ENCODE measurements at regions not wholly inside any gene's neighbourhood (a gene's known extent, or its start where the extent isn't known, plus 50 kb on each side); places are given as distances from the start of the nearest gene placed in this dataset.

DNA sequence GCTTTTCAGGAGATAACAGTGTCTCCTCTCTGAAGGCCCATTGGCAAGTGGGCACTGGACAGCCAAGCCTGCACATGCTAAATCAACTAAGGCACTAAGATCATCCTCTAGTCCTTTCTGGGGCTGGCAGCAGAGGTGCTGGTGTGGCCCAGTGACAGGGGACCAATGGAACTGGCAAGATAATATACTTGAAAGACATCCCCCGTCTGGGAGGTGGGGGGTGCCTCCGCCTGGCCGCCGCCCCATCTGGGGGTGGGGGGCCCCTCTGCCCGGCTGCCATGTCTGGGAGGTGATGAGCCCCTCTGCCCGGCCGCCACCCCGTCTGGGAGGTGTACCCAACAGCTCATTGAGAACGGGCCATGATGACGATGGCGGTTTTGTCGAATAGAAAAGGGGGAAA, 223.3 kb downstream of the UNC5CL start:
- intact Hi-C loops (cut with DNase I), result no loop called here
- Histone ChIP-seq H3K9me3 (no peaks in the 10 kb centered on the region), H3K27me3 (no peaks in the 10 kb centered on the region), H3K27ac (no peak overlapping the region), H3K36me3 (no peaks in the 10 kb centered on the region), H3K4me1 (peaks cover 0 to 6% (median 0%) of the 10 kb centered on the region in 4 donors), H3K4me3 (no peak overlapping the region)
- no peak for ATAC-seq
- 96% methylated on average over 8 of the region's 12 CpGs for WGBS (ENCODE audit: insufficient coverage, low coverage, low lambda C conversion rate, missing lambda C conversion rate)
- no peak for DNase-seq
- TF ChIP-seq POLR2A (IDR thresholded peaks at IDR 0.05) (no peak), CTCF (IDR thresholded peaks at IDR 0.05) (no peak)

GRCh38 chr6:40810171-40810570, 223.0 kb upstream of the LRFN2 start:
- peaks cover 0 to 3% (median 0%) of the 10 kb centered on the region in 4 donors for H3K4me1 ChIP-seq
- TF ChIP-seq POLR2A (IDR thresholded peaks at IDR 0.05), result no peak
- TF ChIP-seq CTCF (IDR thresholded peaks at IDR 0.05), result no peak
- intact Hi-C loops (cut with DNase I), result no loop called here

DNA sequence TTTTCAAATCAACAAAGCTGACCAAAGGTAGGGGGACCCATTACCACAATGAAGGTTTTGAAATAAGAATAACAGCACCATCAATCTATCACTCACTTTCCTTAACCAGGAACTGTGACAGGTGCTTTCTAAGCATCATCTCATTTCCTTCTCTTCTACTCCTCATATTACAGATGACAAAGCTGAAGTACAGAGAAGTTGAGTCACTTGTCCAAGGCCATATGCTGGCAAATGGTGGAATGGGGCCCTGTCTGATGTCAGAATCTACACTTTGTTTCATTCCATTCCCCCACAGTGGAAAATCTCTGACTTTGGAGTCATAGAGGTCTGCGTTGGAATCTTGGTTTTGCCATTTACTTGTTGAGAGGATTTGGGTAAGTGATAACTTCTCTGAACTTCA, 222.5 kb upstream of the LRFN2 start:
- Histone ChIP-seq H3K27me3 (no peaks in the 10 kb centered on the region), H3K4me3 (no peak overlapping the region), H3K4me1 (peaks cover 0 to 3% (median 0%) of the 10 kb centered on the region in 4 donors), H3K27ac (no peak overlapping the region), H3K36me3 (no peaks in the 10 kb centered on the region), H3K9me3 (no peaks in the 10 kb centered on the region)
- intact Hi-C loops (cut with DNase I), result no loop called here
- 91% methylated on average over 1 of the region's 1 CpG for WGBS (ENCODE audit: insufficient coverage, low coverage, low lambda C conversion rate, missing lambda C conversion rate)
- no peak for ATAC-seq
- TF ChIP-seq POLR2A (IDR thresholded peaks at IDR 0.05), result no peak
- no peak for TF ChIP-seq CTCF (IDR thresholded peaks at IDR 0.05)
- no peak for DNase-seq

More at GRCh38 chr6:40810171-40810570, 223.0 kb upstream of the LRFN2 start:
- no peak for DNase-seq
- ATAC-seq, result no peak
- Histone ChIP-seq H3K4me3 (no peak overlapping the region), H3K36me3 (no peaks in the 10 kb centered on the region), H3K9me3 (no peaks in the 10 kb centered on the region), H3K27ac (no peak overlapping the region), H3K27me3 (no peaks in the 10 kb centered on the region)

GRCh38 chr6:40807484-40807883, 220.3 kb upstream of the LRFN2 start:
- no peaks in the 10 kb centered on the region for H3K27me3 ChIP-seq
- no peaks in the 10 kb centered on the region for H3K9me3 ChIP-seq
- 28% methylated on average over 4 of the region's 5 CpGs for WGBS (ENCODE audit: insufficient coverage, low coverage, low lambda C conversion rate, missing lambda C conversion rate)
- intact Hi-C loops (cut with DNase I), result no loop called here
- peak in 2 of 4 donors; percentile 60 to 62 for ATAC-seq
- H3K4me3 ChIP-seq, result no peak overlapping the region
- peak in 1 of 3 donors; percentile 51 for DNase-seq
- no peak for TF ChIP-seq POLR2A (IDR thresholded peaks at IDR 0.05)
- no peak for TF ChIP-seq CTCF (IDR thresholded peaks at IDR 0.05)
- H3K27ac ChIP-seq, result no peak overlapping the region
- H3K36me3 ChIP-seq, result no peaks in the 10 kb centered on the region
- H3K4me1 ChIP-seq, result peaks cover 0 to 3% (median 0%) of the 10 kb centered on the region in 4 donors

DNA sequence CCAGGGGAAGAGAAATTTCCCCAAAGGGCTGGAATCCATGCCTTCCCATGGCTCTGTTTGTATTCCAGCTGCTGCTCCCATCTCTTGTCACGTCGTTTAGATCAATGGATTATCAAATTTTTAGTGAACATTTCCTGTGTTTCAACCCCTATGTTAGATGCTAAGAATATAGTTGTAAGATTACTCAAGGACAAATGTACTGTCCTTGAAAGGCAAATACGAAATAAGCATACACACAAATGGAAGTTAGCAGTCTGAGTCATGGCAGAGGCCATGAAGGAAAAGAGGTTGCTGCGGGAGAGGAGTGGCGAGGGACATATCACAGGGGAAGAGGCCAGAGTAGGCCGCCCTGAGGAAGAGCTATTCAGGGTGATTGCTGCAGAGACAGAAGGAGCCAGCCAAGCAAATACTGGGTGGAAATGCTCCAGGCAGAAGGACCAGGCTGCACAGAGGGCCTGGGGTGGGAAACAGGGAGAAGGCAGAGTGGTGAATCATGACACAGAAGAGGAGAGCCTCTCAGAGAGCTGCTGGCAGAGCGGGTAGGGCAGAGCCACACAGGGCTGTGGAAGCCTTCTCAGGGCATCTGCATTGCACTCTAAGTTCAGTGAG, 219.2 kb upstream of the LRFN2 start:
- H3K4me1 ChIP-seq, result peaks cover 0 to 3% (median 0%) of the 10 kb centered on the region in 4 donors
- H3K36me3 ChIP-seq, result no peaks in the 10 kb centered on the region
- ATAC-seq (no peak), DNase-seq (no peak)
- intact Hi-C loops (cut with DNase I), result no loop called here
- no peak overlapping the region for H3K4me3 ChIP-seq
- 75% methylated on average over 7 of the region's 7 CpGs for WGBS (ENCODE audit: insufficient coverage, low coverage, low lambda C conversion rate, missing lambda C conversion rate)
- H3K27ac ChIP-seq, result no peak overlapping the region
- TF ChIP-seq POLR2A (IDR thresholded peaks at IDR 0.05) (no peak), CTCF (IDR thresholded peaks at IDR 0.05) (no peak)
- H3K27me3 ChIP-seq, result no peaks in the 10 kb centered on the region
- H3K9me3 ChIP-seq, result no peaks in the 10 kb centered on the region

Data from right lobe of liver (tissue), 6 donors.